OCI-LY7 (cell line): ENCODE measurements at regions not wholly inside any gene's neighbourhood (a gene's known extent, or its start where the extent isn't known, plus 50 kb on each side); places are given as distances from the start of the nearest gene placed in this dataset.

Source experiments
- BruUV-seq: library from RNA; stranded (reverse); fragments of 400-500 nt; replicated peaks from 2 replicates; lab custom pipeline; 2021; lab: Mats Ljungman, UMichigan
- CTCF ChIA-PET: fragments of 300-600 bp; sonication (Branson Sonifier 250); formaldehyde crosslinking; loops from one replicate; lab custom pipeline; 2022; ENCODE audit warnings: antibody characterized with exemption; ENCODE audit not compliant: unreplicated experiment; lab: Charles Lee
- POLR2A ChIA-PET: fragments of 300-600 bp; sonication (Branson Sonifier 250); formaldehyde crosslinking; loops from one replicate; lab custom pipeline; 2022; ENCODE audit warnings: antibody characterized with exemption; lab: Charles Lee
- DNase-seq: peaks from one replicate; pipeline ENCODE4 v3.0.0-alpha.2; 2015; ENCODE audit warnings: low spot score
- H2AFZ ChIP-seq: fragments of 200-600 bp; sonication (generic), shearing (Covaris generic); 2 replicates; pipeline ENCODE4 v1.6.1; 2014; ENCODE audit warnings: mild to moderate bottlenecking, antibody characterized with exemption, low read length, moderate library complexity
- H3K27ac ChIP-seq: fragments of 200-600 bp; sonication (generic); 2 replicates; pipeline ENCODE4 v1.5.1; 2014; ENCODE audit warnings: mixed run types, low read depth, mild to moderate bottlenecking, moderate library complexity, low read length, inconsistent platforms; ENCODE audit not compliant: poor library complexity, severe bottlenecking
- H3K36me3 ChIP-seq: fragments of 200-600 bp; sonication (generic); 2 replicates; pipeline ENCODE4 v1.6.1; 2014; ENCODE audit warnings: mild to moderate bottlenecking, antibody characterized with exemption, low read length, moderate library complexity, mixed read lengths; ENCODE audit not compliant: insufficient read depth
- H3K4me1 ChIP-seq: fragments of 200-600 bp; sonication (generic); 2 replicates; pipeline ENCODE4 v1.5.1; 2014; ENCODE audit warnings: mild to moderate bottlenecking, low read length; ENCODE audit not compliant: insufficient read depth, poor library complexity, severe bottlenecking
- H3K4me2 ChIP-seq: fragments of 200-600 bp; sonication (generic); 2 replicates; pipeline ENCODE4 v1.6.1; 2014; ENCODE audit warnings: mild to moderate bottlenecking, low read length
- H3K4me3 ChIP-seq: fragments of 200-600 bp; sonication (generic); 2 replicates; pipeline ENCODE4 v1.5.1; 2014; ENCODE audit warnings: mild to moderate bottlenecking, low read depth, low read length; ENCODE audit not compliant: poor library complexity, severe bottlenecking
- H3K79me2 ChIP-seq: fragments of 200-600 bp; sonication (generic); 2 replicates; pipeline ENCODE4 v1.6.1; 2016; ENCODE audit warnings: low read depth, mild to moderate bottlenecking, low read length, moderate library complexity, mixed read lengths; ENCODE audit not compliant: insufficient read depth
- H3K9me2 ChIP-seq: fragments of 200-600 bp; sonication (generic); 2 replicates; pipeline ENCODE4 v1.6.1; 2016; ENCODE audit warnings: mild to moderate bottlenecking, low read length, mixed read lengths; ENCODE audit not compliant: insufficient read depth
- H3K9me3 ChIP-seq: fragments of 200-600 bp; sonication (generic); 2 replicates; pipeline ENCODE4 v1.6.1; 2014; ENCODE audit warnings: mild to moderate bottlenecking, mixed run types, low read length, mixed read lengths
- H4K20me1 ChIP-seq: fragments of 200-600 bp; sonication (generic); 2 replicates; pipeline ENCODE4 v1.6.1; 2014; ENCODE audit warnings: mild to moderate bottlenecking, antibody characterized with exemption, low read length, moderate library complexity, mixed read lengths; ENCODE audit not compliant: insufficient read depth
- EZH2phosphoT487 ChIP-seq: fragments of 200-600 bp; sonication (generic); IDR thresholded peaks from 2 replicates; pipeline ENCODE4 v1.6.1; 2018; ENCODE audit warnings: low read depth, borderline replicate concordance, mild to moderate bottlenecking, mixed run types, antibody characterized with exemption, low read length, moderate library complexity, mixed read lengths
- intact Hi-C: fragments of 100-400 bp; cut with micrococcal nuclease; formaldehyde crosslinking; loops from one replicate; pipeline ENCODE4 v1.10.0; 2022; ENCODE audit not compliant: unreplicated experiment
- TF ChIP-seq, protein P1 (sequence below): fragments of 200-600 bp; sonication (generic); conservative IDR thresholded peaks from 2 replicates; pipeline ENCODE4 v1.5.1; 2014; ENCODE audit warnings: mild to moderate bottlenecking, antibody characterized with exemption, low read length, moderate library complexity, mixed read lengths

DNA sequence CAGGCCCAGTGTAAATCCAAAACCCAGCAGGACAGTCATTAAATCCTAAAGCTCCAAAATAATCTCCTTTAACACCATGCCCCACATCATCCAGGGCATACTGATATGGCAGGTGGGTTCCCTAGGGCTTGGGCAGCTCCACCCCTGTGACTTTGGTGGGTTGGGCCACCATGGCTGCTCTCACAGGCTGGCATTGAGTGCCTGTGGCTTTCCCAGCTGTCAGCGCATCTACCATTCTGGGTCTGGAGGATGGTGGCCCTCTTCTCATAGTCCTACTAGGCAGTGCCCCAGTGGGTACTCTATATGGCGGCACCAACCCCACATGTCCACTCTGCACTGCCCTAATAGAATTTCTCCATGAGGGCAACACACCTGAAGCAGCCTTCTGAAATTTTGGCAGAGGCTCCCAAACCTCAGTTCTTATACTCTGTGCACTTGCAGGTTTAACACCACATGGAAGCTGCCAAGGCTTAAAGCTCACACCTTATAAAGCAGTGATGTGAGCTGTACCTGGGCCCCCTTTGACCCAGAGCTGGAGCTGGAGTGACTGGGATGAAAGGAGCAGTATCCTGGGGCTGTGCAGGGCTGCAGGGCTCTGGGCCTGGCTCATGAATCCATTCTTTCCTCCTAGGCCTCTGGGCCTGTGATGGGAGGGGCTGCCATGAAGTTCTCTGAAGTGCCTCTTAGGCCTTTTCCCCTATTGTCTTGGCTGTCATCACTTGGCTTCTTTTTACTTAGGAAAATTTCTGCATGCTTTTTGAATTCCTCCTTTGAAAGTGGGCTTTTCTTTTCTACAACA is 765.5 kb upstream of the EPHA7 start:
- H2AFZ ChIP-seq = no peak overlapping the region
- H3K36me3 ChIP-seq = no peaks in the 10 kb centered on the region
- BruUV-seq = no TSS peak
- POLR2A ChIA-PET = interaction anchor here (1.4 kb wide), 1 partner anchor 58 kb away, joined by 3 read pairs; no protein-coding TSS in a partner anchor
- no peaks in the 10 kb centered on the region for H3K9me2 ChIP-seq
- H3K4me2 ChIP-seq = no peak overlapping the region
- no peaks in the 10 kb centered on the region for H3K4me1 ChIP-seq
- intact Hi-C loops = no loop called here
- TF ChIP-seq EZH2phosphoT487 = no peak
- TF ChIP-seq, protein P1, sequence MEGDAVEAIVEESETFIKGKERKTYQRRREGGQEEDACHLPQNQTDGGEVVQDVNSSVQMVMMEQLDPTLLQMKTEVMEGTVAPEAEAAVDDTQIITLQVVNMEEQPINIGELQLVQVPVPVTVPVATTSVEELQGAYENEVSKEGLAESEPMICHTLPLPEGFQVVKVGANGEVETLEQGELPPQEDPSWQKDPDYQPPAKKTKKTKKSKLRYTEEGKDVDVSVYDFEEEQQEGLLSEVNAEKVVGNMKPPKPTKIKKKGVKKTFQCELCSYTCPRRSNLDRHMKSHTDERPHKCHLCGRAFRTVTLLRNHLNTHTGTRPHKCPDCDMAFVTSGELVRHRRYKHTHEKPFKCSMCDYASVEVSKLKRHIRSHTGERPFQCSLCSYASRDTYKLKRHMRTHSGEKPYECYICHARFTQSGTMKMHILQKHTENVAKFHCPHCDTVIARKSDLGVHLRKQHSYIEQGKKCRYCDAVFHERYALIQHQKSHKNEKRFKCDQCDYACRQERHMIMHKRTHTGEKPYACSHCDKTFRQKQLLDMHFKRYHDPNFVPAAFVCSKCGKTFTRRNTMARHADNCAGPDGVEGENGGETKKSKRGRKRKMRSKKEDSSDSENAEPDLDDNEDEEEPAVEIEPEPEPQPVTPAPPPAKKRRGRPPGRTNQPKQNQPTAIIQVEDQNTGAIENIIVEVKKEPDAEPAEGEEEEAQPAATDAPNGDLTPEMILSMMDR = no peak
- CTCF ChIA-PET = no interaction called here
- H3K4me3 ChIP-seq = no peak overlapping the region
- DNase-seq = no peak
- H3K27ac ChIP-seq = no peak overlapping the region
- no peaks in the 10 kb centered on the region for H3K9me3 ChIP-seq
- H4K20me1 ChIP-seq = no peaks in the 10 kb centered on the region
- no peaks in the 10 kb centered on the region for H3K79me2 ChIP-seq

DNA sequence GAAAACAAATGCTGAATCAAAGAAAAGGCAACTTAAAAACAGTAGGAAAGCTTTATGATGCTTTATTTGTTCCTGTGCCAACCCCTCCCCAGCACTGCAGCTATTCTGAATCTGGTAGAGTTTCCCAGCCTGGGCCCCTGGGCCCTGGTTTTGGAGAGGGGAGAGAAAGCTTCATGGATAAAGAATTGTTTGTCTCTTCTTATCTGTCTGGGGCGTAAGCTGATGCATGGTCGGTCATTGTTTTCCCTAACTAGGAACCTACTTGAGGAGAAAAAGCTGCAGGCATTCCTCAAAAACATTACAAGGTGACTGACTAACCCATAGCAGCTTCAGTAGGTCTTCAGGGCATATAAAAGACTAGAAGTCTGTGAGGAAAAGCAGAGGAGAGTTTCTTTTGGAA is 758.1 kb upstream of the EPHA7 start:
- Histone ChIP-seq H3K4me2 (no peak overlapping the region), H3K9me3 (no peaks in the 10 kb centered on the region), H4K20me1 (no peaks in the 10 kb centered on the region), H2AFZ (no peak overlapping the region), H3K27ac (no peak overlapping the region), H3K9me2 (no peaks in the 10 kb centered on the region), H3K4me3 (no peak overlapping the region), H3K36me3 (no peaks in the 10 kb centered on the region), H3K79me2 (no peaks in the 10 kb centered on the region), H3K4me1 (no peaks in the 10 kb centered on the region)
- CTCF ChIA-PET = no interaction called here
- POLR2A ChIA-PET = interaction anchor here (0.6 to 1.3 kb wide), 2 partner anchors 16 to 1632 kb away, joined by 3 read pairs; no protein-coding TSS in a partner anchor
- BruUV-seq = no TSS peak
- TF ChIP-seq, protein P1 = no peak
- no peak for TF ChIP-seq EZH2phosphoT487
- DNase-seq = no peak
- intact Hi-C loops = no loop called here

DNA sequence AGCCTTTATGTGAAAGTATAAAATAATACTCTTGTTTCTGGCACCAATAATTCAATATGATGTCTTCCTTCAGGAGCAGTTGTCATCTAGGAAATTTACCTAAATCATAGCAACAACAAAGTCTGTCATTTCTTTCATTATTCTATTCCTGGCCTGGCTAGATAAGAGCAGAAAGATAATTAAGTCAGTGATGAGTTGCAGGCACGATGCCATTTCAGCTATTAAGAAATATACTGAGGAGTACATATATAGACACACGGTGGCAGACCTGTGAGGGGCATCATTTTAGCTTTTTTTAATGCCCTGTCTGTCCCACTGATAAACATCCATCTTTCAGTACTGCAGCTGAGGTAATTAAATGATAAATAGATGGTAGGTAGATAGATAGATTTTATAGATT is 756.1 kb upstream of the EPHA7 start:
- H3K4me3 ChIP-seq = no peak overlapping the region
- no peak overlapping the region for H3K27ac ChIP-seq
- TF ChIP-seq EZH2phosphoT487 = no peak
- TF ChIP-seq, protein P1 = no peak
- no TSS peak for BruUV-seq
- no peaks in the 10 kb centered on the region for H3K4me1 ChIP-seq
- no peak overlapping the region for H3K4me2 ChIP-seq
- H3K36me3 ChIP-seq = no peaks in the 10 kb centered on the region
- DNase-seq = no peak
- H2AFZ ChIP-seq = no peak overlapping the region
- no peaks in the 10 kb centered on the region for H4K20me1 ChIP-seq
- ChIA-PET POLR2A (interaction anchor here (0.7 kb wide), 1 partner anchor 264 kb away, joined by 3 read pairs; no protein-coding TSS in a partner anchor), CTCF (no interaction called here)
- no peaks in the 10 kb centered on the region for H3K79me2 ChIP-seq
- no peaks in the 10 kb centered on the region for H3K9me3 ChIP-seq
- H3K9me2 ChIP-seq = no peaks in the 10 kb centered on the region
- intact Hi-C loops = no loop called here
